ENCODE measurements at regions not wholly inside any gene's neighbourhood (a gene's known extent, or its start where the extent isn't known, plus 50 kb on each side); places are given as distances from the start of the nearest gene placed in this dataset.
"Not testable (repeated sequence)": the region's sequence is repeated elsewhere in the genome, so short reads cannot be mapped to it uniquely, and the experiment has no call there.

- DNase-seq (ENCODE audit: low read depth, low spot score) (no peak), FAIRE-seq (no peak)
- Histone ChIP-seq H3K9ac (ENCODE audit: control insufficient read depth, extremely low read depth, insufficient read depth, low read length) (no peak overlapping the region), H3K4me1 (ENCODE audit: control insufficient read depth, extremely low read depth, insufficient read depth, low read length) (no peaks in the 10 kb centered on the region), H3K9me1 (ENCODE audit: control insufficient read depth, extremely low read depth, insufficient read depth, low read length) (no peaks in the 10 kb centered on the region), H2AFZ (ENCODE audit: control insufficient read depth, low read length) (no peak overlapping the region), H3K9me3 (ENCODE audit: control insufficient read depth, low read depth, low read length) (no peaks in the 10 kb centered on the region), H3K4me3 (ENCODE audit: control insufficient read depth in 2 of 3, extremely low read depth in 1 of 3, insufficient read depth in 2 of 3, low read depth in 1 of 3, low read length in 3 of 3) (no peak overlapping the region), H3K27ac (ENCODE audit: control insufficient read depth, insufficient read depth, low read length) (no peak overlapping the region), H3K36me3 (ENCODE audit: control insufficient read depth in 2 of 2, extremely low read depth in 1 of 2, insufficient read depth in 2 of 2, low read length in 2 of 2) (no peaks in the 10 kb centered on the region), H3K4me2 (ENCODE audit: control insufficient read depth, extremely low read depth, insufficient read depth, low read depth, low read length) (no peak overlapping the region), H3K79me2 (ENCODE audit: control insufficient read depth, insufficient read depth, low read length) (no peaks in the 10 kb centered on the region), H4K20me1 (ENCODE audit: control insufficient read depth, extremely low read depth, insufficient read depth, low read length) (no peaks in the 10 kb centered on the region), H3K27me3 (ENCODE audit: control insufficient read depth, extremely low read depth, insufficient read depth, low read length) (no peaks in the 10 kb centered on the region)
- no peak for TF ChIP-seq EZH2 (IDR thresholded peaks at IDR 0.05; ENCODE audit: low read length)
- TF ChIP-seq, protein P1, sequence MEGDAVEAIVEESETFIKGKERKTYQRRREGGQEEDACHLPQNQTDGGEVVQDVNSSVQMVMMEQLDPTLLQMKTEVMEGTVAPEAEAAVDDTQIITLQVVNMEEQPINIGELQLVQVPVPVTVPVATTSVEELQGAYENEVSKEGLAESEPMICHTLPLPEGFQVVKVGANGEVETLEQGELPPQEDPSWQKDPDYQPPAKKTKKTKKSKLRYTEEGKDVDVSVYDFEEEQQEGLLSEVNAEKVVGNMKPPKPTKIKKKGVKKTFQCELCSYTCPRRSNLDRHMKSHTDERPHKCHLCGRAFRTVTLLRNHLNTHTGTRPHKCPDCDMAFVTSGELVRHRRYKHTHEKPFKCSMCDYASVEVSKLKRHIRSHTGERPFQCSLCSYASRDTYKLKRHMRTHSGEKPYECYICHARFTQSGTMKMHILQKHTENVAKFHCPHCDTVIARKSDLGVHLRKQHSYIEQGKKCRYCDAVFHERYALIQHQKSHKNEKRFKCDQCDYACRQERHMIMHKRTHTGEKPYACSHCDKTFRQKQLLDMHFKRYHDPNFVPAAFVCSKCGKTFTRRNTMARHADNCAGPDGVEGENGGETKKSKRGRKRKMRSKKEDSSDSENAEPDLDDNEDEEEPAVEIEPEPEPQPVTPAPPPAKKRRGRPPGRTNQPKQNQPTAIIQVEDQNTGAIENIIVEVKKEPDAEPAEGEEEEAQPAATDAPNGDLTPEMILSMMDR (optimal IDR thresholded peaks at IDR 0.05 in 1 of 3, IDR thresholded peaks at IDR 0.05 in 1 of 3, conservative IDR thresholded peaks at IDR 0.05 in 1 of 3; ENCODE audit: extremely low read depth in 1 of 3, insufficient read depth in 2 of 3, low read length in 3 of 3), result no peak
- dilution Hi-C loops (cut with MboI; ENCODE audit: extremely low pct_ligation_motif_present, low sequenced_read_pairs), result no loop called here
These were observed 272.7 kb upstream of the MBL2 start for GRCh38 chr10:53045315-53045714.

- H3K36me3 ChIP-seq (ENCODE audit: control insufficient read depth in 2 of 2, extremely low read depth in 1 of 2, insufficient read depth in 2 of 2, low read length in 2 of 2); H3K9me3 ChIP-seq (ENCODE audit: control insufficient read depth, low read depth, low read length); dilution Hi-C loops (cut with MboI; ENCODE audit: extremely low pct_ligation_motif_present, low sequenced_read_pairs); H3K27ac ChIP-seq (ENCODE audit: control insufficient read depth, insufficient read depth, low read length); H3K4me2 ChIP-seq (ENCODE audit: control insufficient read depth, extremely low read depth, insufficient read depth, low read depth, low read length); DNase-seq (ENCODE audit: low read depth, low spot score); H3K9ac ChIP-seq (ENCODE audit: control insufficient read depth, extremely low read depth, insufficient read depth, low read length); H4K20me1 ChIP-seq (ENCODE audit: control insufficient read depth, extremely low read depth, insufficient read depth, low read length); H3K4me1 ChIP-seq (ENCODE audit: control insufficient read depth, extremely low read depth, insufficient read depth, low read length); H2AFZ ChIP-seq (ENCODE audit: control insufficient read depth, low read length); H3K9me1 ChIP-seq (ENCODE audit: control insufficient read depth, extremely low read depth, insufficient read depth, low read length); H3K27me3 ChIP-seq (ENCODE audit: control insufficient read depth, extremely low read depth, insufficient read depth, low read length); H3K79me2 ChIP-seq (ENCODE audit: control insufficient read depth, insufficient read depth, low read length); FAIRE-seq; H3K4me3 ChIP-seq (ENCODE audit: control insufficient read depth in 2 of 3, extremely low read depth in 1 of 3, insufficient read depth in 2 of 3, low read depth in 1 of 3, low read length in 3 of 3): not testable (repeated sequence)
These were observed 263.2 kb upstream of the MBL2 start for GRCh38 chr10:53035823-53036222.

DNA sequence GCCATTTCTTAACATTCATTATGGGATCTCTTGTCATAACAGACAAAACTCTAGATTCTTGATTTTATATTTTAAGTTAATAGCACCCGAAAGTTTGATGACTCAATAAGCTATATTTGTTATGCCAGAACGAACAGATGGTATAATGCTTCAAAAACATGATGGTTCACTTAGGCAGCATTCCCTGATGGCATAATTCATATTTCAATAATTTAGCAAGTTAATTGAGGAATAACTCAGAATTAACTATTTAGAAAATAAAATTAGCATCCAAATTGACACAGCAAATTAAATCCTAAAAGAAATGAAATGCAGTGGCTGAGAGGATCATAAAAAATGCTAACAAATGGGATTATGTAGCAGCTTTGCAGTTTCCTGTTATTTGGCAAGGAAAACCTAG, 260.8 kb upstream of the MBL2 start:
- Histone ChIP-seq H3K9me1 (ENCODE audit: control insufficient read depth, extremely low read depth, insufficient read depth, low read length) (no peaks in the 10 kb centered on the region), H3K4me1 (ENCODE audit: control insufficient read depth, extremely low read depth, insufficient read depth, low read length) (peaks cover 17% of the 10 kb centered on the region), H3K4me2 (ENCODE audit: control insufficient read depth, extremely low read depth, insufficient read depth, low read depth, low read length) (no peak overlapping the region), H3K27me3 (ENCODE audit: control insufficient read depth, extremely low read depth, insufficient read depth, low read length) (no peaks in the 10 kb centered on the region), H3K27ac (ENCODE audit: control insufficient read depth, insufficient read depth, low read length) (no peak overlapping the region), H2AFZ (ENCODE audit: control insufficient read depth, low read length) (no peak overlapping the region), H3K79me2 (ENCODE audit: control insufficient read depth, insufficient read depth, low read length) (no peaks in the 10 kb centered on the region), H4K20me1 (ENCODE audit: control insufficient read depth, extremely low read depth, insufficient read depth, low read length) (no peaks in the 10 kb centered on the region), H3K4me3 (ENCODE audit: control insufficient read depth in 2 of 3, extremely low read depth in 1 of 3, insufficient read depth in 2 of 3, low read depth in 1 of 3, low read length in 3 of 3) (no peak overlapping the region), H3K9me3 (ENCODE audit: control insufficient read depth, low read depth, low read length) (no peaks in the 10 kb centered on the region), H3K9ac (ENCODE audit: control insufficient read depth, extremely low read depth, insufficient read depth, low read length) (no peak overlapping the region), H3K36me3 (ENCODE audit: control insufficient read depth in 2 of 2, extremely low read depth in 1 of 2, insufficient read depth in 2 of 2, low read length in 2 of 2) (no peaks in the 10 kb centered on the region)
- DNase-seq (ENCODE audit: low read depth, low spot score) (no peak), FAIRE-seq (no peak)
- TF ChIP-seq EZH2 (IDR thresholded peaks at IDR 0.05; ENCODE audit: low read length), result no peak
- TF ChIP-seq, protein P1 (optimal IDR thresholded peaks at IDR 0.05 in 1 of 3, IDR thresholded peaks at IDR 0.05 in 1 of 3, conservative IDR thresholded peaks at IDR 0.05 in 1 of 3; ENCODE audit: extremely low read depth in 1 of 3, insufficient read depth in 2 of 3, low read length in 3 of 3), result no peak
- dilution Hi-C loops (cut with MboI; ENCODE audit: extremely low pct_ligation_motif_present, low sequenced_read_pairs), result no loop called here
